MCF 10A (cell line): ENCODE measurements at regions not wholly inside any gene's neighbourhood (a gene's known extent, or its start where the extent isn't known, plus 50 kb on each side); places are given as distances from the start of the nearest gene placed in this dataset.
A peak's percentile ranks its signal among the peaks of the same experiment; 100 is the strongest.

Experiments used
- BruUV-seq: library from RNA; stranded (reverse); fragments of 400-500 nt; replicated peaks from 2 replicates; lab custom pipeline; 2021; lab: Mats Ljungman, UMichigan
- CTCF ChIA-PET: fragments of 300-600 bp; sonication (Branson Sonifier 250); formaldehyde crosslinking; extraction: SDS; loops from one replicate; lab custom pipeline; 2021; ENCODE audit warnings: antibody characterized with exemption, inconsistent platforms; lab: Yijun Ruan, JAX
- POLR2A ChIA-PET: fragments of 300-600, 350-650 bp; sonication (Branson Sonifier 250); formaldehyde crosslinking; extraction: SDS; loops from one replicate; lab custom pipeline; 2020; ENCODE audit warnings: antibody characterized with exemption, inconsistent platforms; lab: Yijun Ruan, JAX
- DNase-seq: peaks from one replicate; pipeline ENCODE4 v3.0.0-alpha.2; 2018; ENCODE audit not compliant: unreplicated experiment
- H3K27ac Mint-ChIP-seq: one replicate; pipeline ENCODE4 v1.8.0; 2022; ENCODE audit warnings: mild to moderate bottlenecking, low read depth, mixed read lengths; ENCODE audit not compliant: unreplicated experiment
- H3K27me3 Mint-ChIP-seq: one replicate; pipeline ENCODE4 v1.8.0; 2022; ENCODE audit warnings: mixed read lengths; ENCODE audit not compliant: insufficient read depth, unreplicated experiment
- H3K36me3 Mint-ChIP-seq: one replicate; pipeline ENCODE4 v1.8.0; 2022; ENCODE audit warnings: mild to moderate bottlenecking, moderate library complexity, mixed read lengths; ENCODE audit not compliant: insufficient read depth, unreplicated experiment
- H3K4me1 Mint-ChIP-seq: one replicate; pipeline ENCODE4 v1.8.0; 2022; ENCODE audit warnings: mixed read lengths; ENCODE audit not compliant: insufficient read depth, unreplicated experiment
- H3K4me3 Mint-ChIP-seq: one replicate; pipeline ENCODE4 v1.8.0; 2022; ENCODE audit warnings: mild to moderate bottlenecking, moderate library complexity, mixed read lengths; ENCODE audit not compliant: unreplicated experiment
- H3K9me3 Mint-ChIP-seq: one replicate; pipeline ENCODE4 v1.8.0; 2022; ENCODE audit warnings: mixed read lengths; ENCODE audit not compliant: unreplicated experiment
- intact Hi-C: fragments of 100-400 bp; cut with micrococcal nuclease; formaldehyde crosslinking; loops from 2 replicates; pipeline ENCODE4 v1.14.1; 2022
- TF ChIP-seq, protein P1 (sequence below): fragments of 200-600 bp; IDR thresholded peaks from one replicate; pipeline ENCODE4 v1.8.0; 2022; ENCODE audit warnings: antibody characterized with exemption, mild to moderate bottlenecking; ENCODE audit not compliant: unreplicated experiment

- TF ChIP-seq, protein P1, sequence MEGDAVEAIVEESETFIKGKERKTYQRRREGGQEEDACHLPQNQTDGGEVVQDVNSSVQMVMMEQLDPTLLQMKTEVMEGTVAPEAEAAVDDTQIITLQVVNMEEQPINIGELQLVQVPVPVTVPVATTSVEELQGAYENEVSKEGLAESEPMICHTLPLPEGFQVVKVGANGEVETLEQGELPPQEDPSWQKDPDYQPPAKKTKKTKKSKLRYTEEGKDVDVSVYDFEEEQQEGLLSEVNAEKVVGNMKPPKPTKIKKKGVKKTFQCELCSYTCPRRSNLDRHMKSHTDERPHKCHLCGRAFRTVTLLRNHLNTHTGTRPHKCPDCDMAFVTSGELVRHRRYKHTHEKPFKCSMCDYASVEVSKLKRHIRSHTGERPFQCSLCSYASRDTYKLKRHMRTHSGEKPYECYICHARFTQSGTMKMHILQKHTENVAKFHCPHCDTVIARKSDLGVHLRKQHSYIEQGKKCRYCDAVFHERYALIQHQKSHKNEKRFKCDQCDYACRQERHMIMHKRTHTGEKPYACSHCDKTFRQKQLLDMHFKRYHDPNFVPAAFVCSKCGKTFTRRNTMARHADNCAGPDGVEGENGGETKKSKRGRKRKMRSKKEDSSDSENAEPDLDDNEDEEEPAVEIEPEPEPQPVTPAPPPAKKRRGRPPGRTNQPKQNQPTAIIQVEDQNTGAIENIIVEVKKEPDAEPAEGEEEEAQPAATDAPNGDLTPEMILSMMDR: no peak
- DNase-seq: no peak
- no TSS peak for BruUV-seq
- Mint-ChIP-seq H3K27ac (no peak overlapping the region), H3K27me3 (no peaks in the 10 kb centered on the region), H3K9me3 (no peaks in the 10 kb centered on the region), H3K4me3 (no peak overlapping the region), H3K4me1 (no peaks in the 10 kb centered on the region), H3K36me3 (no peaks in the 10 kb centered on the region)
- intact Hi-C loops: no loop called here
- CTCF ChIA-PET: no interaction called here
- POLR2A ChIA-PET: no interaction called here
These were observed 317.7 kb upstream of the ADGRB3 start for GRCh38 chr6:68317366-68317765.

DNA sequence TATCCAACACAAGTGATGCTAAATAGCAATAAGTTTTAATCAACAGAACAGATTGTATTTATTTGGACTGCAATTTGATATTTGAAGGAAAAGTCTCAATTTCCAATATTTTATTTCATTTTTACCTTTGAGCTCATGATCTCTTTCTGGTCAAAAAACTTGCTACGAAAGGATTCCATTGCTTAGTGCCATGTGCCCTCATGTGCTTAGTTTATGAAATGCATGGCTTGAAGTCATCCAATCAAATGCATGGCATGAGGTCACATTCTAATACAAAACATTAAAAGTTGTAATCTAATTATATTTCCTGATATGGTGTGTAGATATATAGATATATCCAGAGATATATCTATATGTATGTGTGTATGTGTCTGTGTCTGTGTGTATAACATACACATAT lies 321.2 kb upstream of the ADGRB3 start:
- Mint-ChIP-seq H3K4me3 (no peak overlapping the region), H3K4me1 (no peaks in the 10 kb centered on the region), H3K9me3 (no peaks in the 10 kb centered on the region), H3K27ac (no peak overlapping the region), H3K27me3 (no peaks in the 10 kb centered on the region), H3K36me3 (no peaks in the 10 kb centered on the region)
- BruUV-seq: no TSS peak
- CTCF ChIA-PET: interaction anchor here (0.6 to 0.7 kb wide), 2 partner anchors 1202 to 1654 kb away, joined by 3 to 4 read pairs; no protein-coding TSS in a partner anchor
- DNase-seq: peak; percentile 17
- intact Hi-C loops: no loop called here
- POLR2A ChIA-PET: interaction anchor here (0.6 kb wide), 1 partner anchor 15 kb away, joined by 3 read pairs; no protein-coding TSS in a partner anchor
- TF ChIP-seq, protein P1: peak; percentile 11

GRCh38 chr6:68307301-68307700 lies 327.8 kb upstream of the ADGRB3 start:
- H3K4me3 Mint-ChIP-seq: no peak overlapping the region
- H3K9me3 Mint-ChIP-seq: peaks cover 14% of the 10 kb centered on the region
- H3K36me3 Mint-ChIP-seq: no peaks in the 10 kb centered on the region
- H3K4me1 Mint-ChIP-seq: no peaks in the 10 kb centered on the region
- no peak overlapping the region for H3K27ac Mint-ChIP-seq
- POLR2A ChIA-PET: no interaction called here
- no peak for DNase-seq
- no peaks in the 10 kb centered on the region for H3K27me3 Mint-ChIP-seq
- CTCF ChIA-PET: interaction anchor here (1.4 kb wide), 1 partner anchor 36 kb away, joined by 7 read pairs; no protein-coding TSS in a partner anchor
- no TSS peak for BruUV-seq
- TF ChIP-seq, protein P1: no peak
- intact Hi-C loops: no loop called here

- no peak overlapping the region for H3K27ac Mint-ChIP-seq
- intact Hi-C loops: no loop called here
- no peaks in the 10 kb centered on the region for H3K36me3 Mint-ChIP-seq
- no peak overlapping the region for H3K4me3 Mint-ChIP-seq
- ChIA-PET POLR2A (no interaction called here), CTCF (no interaction called here)
- H3K4me1 Mint-ChIP-seq: no peaks in the 10 kb centered on the region
- H3K27me3 Mint-ChIP-seq: no peaks in the 10 kb centered on the region
- H3K9me3 Mint-ChIP-seq: peaks cover 9% of the 10 kb centered on the region
- DNase-seq: no peak
- TF ChIP-seq, protein P1: no peak
- BruUV-seq: no TSS peak
These were observed 339.0 kb upstream of the ADGRB3 start for GRCh38 chr6:68296126-68296525.
